ENCODE measurements at regions not wholly inside any gene's neighbourhood (a gene's known extent, or its start where the extent isn't known, plus 50 kb on each side); places are given as distances from the start of the nearest gene placed in this dataset.

DNA sequence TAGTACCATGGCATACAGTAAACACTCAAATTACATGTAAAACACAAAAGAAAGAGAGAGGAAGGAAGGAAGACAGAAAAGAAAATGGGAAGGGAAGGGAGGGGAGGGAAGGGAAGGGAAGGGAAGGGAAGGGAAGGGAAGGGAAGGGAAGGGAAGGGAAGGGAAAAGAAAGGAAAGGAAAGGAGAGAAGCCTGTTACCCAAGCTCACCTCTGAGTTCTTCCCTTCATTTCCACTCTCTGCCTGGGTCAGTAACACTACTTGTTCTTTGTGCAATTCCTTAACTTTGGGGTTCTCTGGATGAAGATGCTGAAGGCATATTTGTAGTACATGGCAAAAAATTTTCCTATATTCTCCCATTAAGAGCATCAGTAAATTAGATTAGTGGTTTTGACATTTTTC lies 241.0 kb downstream of the RAB28 start:
- Mint-ChIP-seq H3K27ac (no peak overlapping the region), H3K4me3 (no peak overlapping the region), H3K36me3 (no peaks in the 10 kb centered on the region), H3K9me3 (peaks cover 5% of the 10 kb centered on the region), H3K4me1 (ENCODE audit: unreplicated experiment) (peaks cover 5% of the 10 kb centered on the region), H3K27me3 (no peaks in the 10 kb centered on the region)
- DNase-seq (ENCODE audit: extremely low spot score, unreplicated experiment) = no peak
- TF ChIP-seq, protein P1, sequence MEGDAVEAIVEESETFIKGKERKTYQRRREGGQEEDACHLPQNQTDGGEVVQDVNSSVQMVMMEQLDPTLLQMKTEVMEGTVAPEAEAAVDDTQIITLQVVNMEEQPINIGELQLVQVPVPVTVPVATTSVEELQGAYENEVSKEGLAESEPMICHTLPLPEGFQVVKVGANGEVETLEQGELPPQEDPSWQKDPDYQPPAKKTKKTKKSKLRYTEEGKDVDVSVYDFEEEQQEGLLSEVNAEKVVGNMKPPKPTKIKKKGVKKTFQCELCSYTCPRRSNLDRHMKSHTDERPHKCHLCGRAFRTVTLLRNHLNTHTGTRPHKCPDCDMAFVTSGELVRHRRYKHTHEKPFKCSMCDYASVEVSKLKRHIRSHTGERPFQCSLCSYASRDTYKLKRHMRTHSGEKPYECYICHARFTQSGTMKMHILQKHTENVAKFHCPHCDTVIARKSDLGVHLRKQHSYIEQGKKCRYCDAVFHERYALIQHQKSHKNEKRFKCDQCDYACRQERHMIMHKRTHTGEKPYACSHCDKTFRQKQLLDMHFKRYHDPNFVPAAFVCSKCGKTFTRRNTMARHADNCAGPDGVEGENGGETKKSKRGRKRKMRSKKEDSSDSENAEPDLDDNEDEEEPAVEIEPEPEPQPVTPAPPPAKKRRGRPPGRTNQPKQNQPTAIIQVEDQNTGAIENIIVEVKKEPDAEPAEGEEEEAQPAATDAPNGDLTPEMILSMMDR (conservative IDR thresholded peaks at IDR 0.05) = no peak

DNA sequence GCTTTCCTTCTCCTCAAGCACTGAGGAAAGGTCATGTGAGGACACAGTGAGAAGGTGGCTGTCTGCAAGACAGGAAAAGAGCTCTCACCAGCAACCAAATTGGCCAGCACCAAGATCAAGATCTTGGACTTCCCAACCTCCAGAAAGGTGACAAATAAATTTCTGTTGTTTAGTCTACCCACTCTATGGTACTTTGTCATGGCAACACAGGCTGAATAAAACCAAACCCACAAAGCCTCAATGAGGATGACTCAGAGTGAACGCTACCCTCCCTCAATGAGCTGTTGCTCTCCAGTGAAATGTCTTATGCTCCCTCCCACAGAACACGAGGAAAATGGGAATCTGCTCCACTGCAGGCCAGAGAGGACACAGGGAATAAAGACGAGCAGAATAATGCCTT lies 244.1 kb downstream of the RAB28 start:
- H3K36me3 Mint-ChIP-seq = no peaks in the 10 kb centered on the region
- no peak for DNase-seq (ENCODE audit: extremely low spot score, unreplicated experiment)
- TF ChIP-seq, protein P1 (conservative IDR thresholded peaks at IDR 0.05) = no peak
- H3K4me1 Mint-ChIP-seq (ENCODE audit: unreplicated experiment) = peaks cover 5% of the 10 kb centered on the region
- no peak overlapping the region for H3K4me3 Mint-ChIP-seq
- no peaks in the 10 kb centered on the region for H3K27me3 Mint-ChIP-seq
- H3K9me3 Mint-ChIP-seq = no peaks in the 10 kb centered on the region
- no peak overlapping the region for H3K27ac Mint-ChIP-seq

DNA sequence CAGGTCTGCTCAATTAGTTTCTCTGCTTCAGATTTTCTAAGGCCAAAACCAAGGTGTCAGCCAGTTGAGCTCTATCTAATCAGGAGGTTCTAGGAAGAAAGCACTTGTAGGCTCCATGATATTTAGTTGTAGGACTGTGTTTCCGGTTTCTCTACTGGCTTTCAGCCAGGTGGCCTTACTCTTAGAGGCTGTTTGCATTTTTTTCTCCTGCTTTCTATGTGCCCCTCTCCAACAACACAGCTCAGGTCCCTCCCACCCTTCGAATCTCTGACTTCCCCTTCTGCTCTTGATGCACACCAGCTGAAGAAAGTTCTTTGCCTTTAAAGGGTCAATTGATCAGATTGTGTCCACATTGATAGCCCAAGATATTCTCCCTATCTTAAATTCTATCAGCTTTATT lies 245.2 kb downstream of the RAB28 start:
- H3K9me3 Mint-ChIP-seq = no peaks in the 10 kb centered on the region
- H3K27me3 Mint-ChIP-seq = no peaks in the 10 kb centered on the region
- H3K36me3 Mint-ChIP-seq = no peaks in the 10 kb centered on the region
- no peaks in the 10 kb centered on the region for H3K4me1 Mint-ChIP-seq (ENCODE audit: unreplicated experiment)
- no peak for DNase-seq (ENCODE audit: extremely low spot score, unreplicated experiment)
- H3K4me3 Mint-ChIP-seq = no peak overlapping the region
- no peak overlapping the region for H3K27ac Mint-ChIP-seq
- TF ChIP-seq, protein P1 (conservative IDR thresholded peaks at IDR 0.05) = no peak

DNA sequence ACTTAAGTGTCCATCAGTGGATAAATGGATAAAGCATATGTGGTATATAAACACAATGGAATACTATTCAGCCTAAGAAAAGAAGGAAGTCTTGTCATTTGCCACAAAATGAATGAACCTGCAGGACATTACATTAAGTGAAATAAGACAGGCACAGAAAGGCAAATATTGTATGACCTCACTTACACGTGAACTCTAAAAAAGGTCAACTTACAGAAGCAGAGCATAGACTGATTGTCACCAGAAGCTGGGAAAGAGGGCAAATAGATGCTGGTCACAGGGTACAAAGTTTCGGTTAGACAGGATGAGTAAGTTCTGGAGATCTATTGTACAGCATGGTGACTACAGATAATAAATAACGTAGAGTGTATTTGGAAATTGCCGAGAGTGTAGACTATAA lies 247.7 kb downstream of the RAB28 start:
- DNase-seq (ENCODE audit: extremely low spot score, unreplicated experiment) = no peak
- Mint-ChIP-seq H3K4me1 (ENCODE audit: unreplicated experiment) (no peaks in the 10 kb centered on the region), H3K9me3 (peaks cover under 1% of the 10 kb centered on the region), H3K4me3 (no peak overlapping the region), H3K36me3 (no peaks in the 10 kb centered on the region), H3K27me3 (no peaks in the 10 kb centered on the region), H3K27ac (no peak overlapping the region)
- TF ChIP-seq, protein P1 (conservative IDR thresholded peaks at IDR 0.05) = no peak

DNA sequence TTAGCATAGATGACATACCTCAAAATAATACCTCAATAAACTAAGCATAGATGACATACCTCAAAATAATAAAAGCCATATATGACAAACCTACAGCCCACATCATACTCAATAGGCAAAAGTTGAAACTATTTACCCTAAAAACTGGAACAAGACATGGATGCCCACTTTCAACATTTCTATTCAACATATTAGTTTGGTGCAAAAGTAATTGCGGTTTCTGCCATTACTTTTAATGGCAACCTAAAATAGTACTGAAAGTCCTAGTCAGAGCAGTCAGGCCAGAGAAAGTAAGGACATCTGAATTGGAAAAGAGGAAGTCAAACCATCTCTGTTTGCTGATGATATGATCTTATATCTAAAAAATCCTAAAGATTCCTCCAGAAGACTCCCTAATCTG lies 250.4 kb downstream of the RAB28 start:
- no peak overlapping the region for H3K4me3 Mint-ChIP-seq
- TF ChIP-seq, protein P1 (conservative IDR thresholded peaks at IDR 0.05) = no peak
- no peak overlapping the region for H3K27ac Mint-ChIP-seq
- DNase-seq (ENCODE audit: extremely low spot score, unreplicated experiment) = no peak
- H3K36me3 Mint-ChIP-seq = no peaks in the 10 kb centered on the region
- no peaks in the 10 kb centered on the region for H3K4me1 Mint-ChIP-seq (ENCODE audit: unreplicated experiment)
- H3K27me3 Mint-ChIP-seq = no peaks in the 10 kb centered on the region
- peaks cover 13% of the 10 kb centered on the region for H3K9me3 Mint-ChIP-seq

DNA sequence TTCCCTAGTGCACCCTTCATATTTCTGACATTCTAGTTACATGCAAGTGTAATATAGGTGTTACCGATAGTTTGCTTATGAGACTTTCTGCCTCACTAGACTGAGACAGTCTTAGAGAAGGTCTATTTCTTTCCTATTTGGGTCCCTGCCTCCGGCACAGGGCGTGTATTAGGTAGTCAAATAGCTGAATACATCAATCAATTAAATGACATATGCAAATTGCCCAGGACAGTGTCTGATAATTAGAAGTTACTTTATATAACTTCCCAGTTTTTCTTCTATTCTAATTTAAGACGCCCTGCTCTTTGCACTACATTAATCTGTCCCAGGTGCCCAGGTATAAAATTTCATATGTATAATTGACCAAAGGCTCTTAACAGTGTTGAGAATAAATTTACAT lies 264.2 kb downstream of the RAB28 start:
- Mint-ChIP-seq H3K4me3 (no peak overlapping the region), H3K4me1 (ENCODE audit: unreplicated experiment) (peaks cover 9% of the 10 kb centered on the region), H3K9me3 (no peaks in the 10 kb centered on the region), H3K27me3 (no peaks in the 10 kb centered on the region), H3K27ac (no peak overlapping the region), H3K36me3 (no peaks in the 10 kb centered on the region)
- TF ChIP-seq, protein P1 (conservative IDR thresholded peaks at IDR 0.05) = no peak
- no peak for DNase-seq (ENCODE audit: extremely low spot score, unreplicated experiment)

Measured in type B pancreatic cell (in vitro differentiated cells).